ENCODE measurements at regions not wholly inside any gene's neighbourhood (a gene's known extent, or its start where the extent isn't known, plus 50 kb on each side); places are given as distances from the start of the nearest gene placed in this dataset.

GRCh38 chr3:31277582-31277981 is 255.1 kb upstream of the STT3B start:
- no peak for DNase-seq

GRCh38 chr3:31278532-31278931 is 254.2 kb upstream of the STT3B start:
- no peak for DNase-seq

GRCh38 chr3:31284776-31285175 is 247.9 kb upstream of the STT3B start:
- no peak for DNase-seq

- no peak for DNase-seq
Measured at GRCh38 chr3:31285833-31286486, 246.8 kb upstream of the STT3B start.

GRCh38 chr3:31288224-31288623 is 244.5 kb upstream of the STT3B start:
- DNase-seq, result no peak

- peak in 3 of 56 donors; percentile 1 to 14 (median 5) for DNase-seq
Measured at GRCh38 chr3:31288641-31289100, 244.1 kb upstream of the STT3B start.

- no peak for DNase-seq
Measured at GRCh38 chr3:31289584-31289983, 243.1 kb upstream of the STT3B start.

- DNase-seq, result no peak
Measured at GRCh38 chr3:31290046-31290445, 242.7 kb upstream of the STT3B start.

- no peak for DNase-seq
Measured at GRCh38 chr3:31291818-31292217, 240.9 kb upstream of the STT3B start.

GRCh38 chr3:31294430-31295149 is 238.1 kb upstream of the STT3B start:
- no peak for DNase-seq

GRCh38 chr3:31295150-31295765 is 237.5 kb upstream of the STT3B start:
- DNase-seq, result no peak

GRCh38 chr3:31297726-31298298 is 234.9 kb upstream of the STT3B start:
- DNase-seq, result no peak

GRCh38 chr3:31300456-31301443 is 232.0 kb upstream of the STT3B start:
- no peak for DNase-seq

GRCh38 chr3:31302343-31302742 is 230.4 kb upstream of the STT3B start:
- no peak for DNase-seq

- DNase-seq, result no peak
Measured at GRCh38 chr3:31305340-31305739, 227.4 kb upstream of the STT3B start.

- DNase-seq, result no peak
Measured at GRCh38 chr3:31307131-31307785, 225.5 kb upstream of the STT3B start.

- no peak for DNase-seq
Measured at GRCh38 chr3:31311559-31311958, 221.2 kb upstream of the STT3B start.

GRCh38 chr3:31312400-31312799 is 220.3 kb upstream of the STT3B start:
- DNase-seq, result no peak

- no peak for DNase-seq
Measured at GRCh38 chr3:31314258-31314657, 218.5 kb upstream of the STT3B start.

GRCh38 chr3:31319332-31319731 is 213.4 kb upstream of the STT3B start:
- no peak for DNase-seq
